Gastroesophageal sphincter (tissue), 3 donors: ENCODE measurements at regions not wholly inside any gene's neighbourhood (a gene's known extent, or its start where the extent isn't known, plus 50 kb on each side); places are given as distances from the start of the nearest gene placed in this dataset.

Experiments used
- EP300 ChIP-seq: sonication (generic); formaldehyde crosslinking; IDR thresholded peaks from one replicate; pipeline ENCODE4 v1.6.1; 2017; ENCODE audit warnings: antibody characterized with exemption, mild to moderate bottlenecking
- POLR2A ChIP-seq, 2 donors: fragments of 450-650 bp; IDR thresholded peaks; one replicate each; pipeline ENCODE4 v1.6.1; 2017; ENCODE audit warnings: antibody characterized with exemption in 2 of 2, mild to moderate bottlenecking in 2 of 2, moderate library complexity in 1 of 2
- POLR2AphosphoS5 ChIP-seq: sonication (generic); formaldehyde crosslinking; IDR thresholded peaks from one replicate; pipeline ENCODE4 v1.6.1; 2017; ENCODE audit warnings: antibody characterized with exemption
- TF ChIP-seq, protein P1 (sequence below), 4 experiments: fragments of 200-600 bp in 2 of 4; fragments of 450-650 bp in 2 of 4; sonication (generic) in 1 of 4; IDR thresholded peaks; one replicate each; pipeline ENCODE4 v1.5.1; 2017 to 2019; ENCODE audit warnings: antibody characterized with exemption in 4 of 4, mild to moderate bottlenecking in 2 of 4, moderate library complexity in 2 of 4

DNA sequence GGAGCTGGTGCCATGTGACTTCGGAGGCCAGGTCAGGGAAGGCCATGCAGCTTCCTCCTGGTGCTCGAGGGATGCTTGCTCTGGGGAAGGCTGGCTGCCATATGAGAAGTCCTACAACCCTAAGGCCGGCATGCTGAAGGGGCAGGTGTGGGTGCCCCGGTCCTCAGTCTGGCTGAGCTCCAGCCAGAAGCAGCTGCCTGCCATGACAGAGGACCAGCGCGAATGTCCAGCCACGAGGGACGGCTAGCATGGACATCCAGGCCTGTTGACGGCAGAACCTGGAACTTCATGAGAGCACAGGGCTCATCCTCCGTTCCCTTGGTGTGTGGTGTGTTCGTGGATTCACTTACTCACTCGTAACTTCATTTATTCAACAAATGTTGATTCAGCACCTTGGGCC lies 140.6 kb downstream of the IRF8 start:
- TF ChIP-seq, protein P1, sequence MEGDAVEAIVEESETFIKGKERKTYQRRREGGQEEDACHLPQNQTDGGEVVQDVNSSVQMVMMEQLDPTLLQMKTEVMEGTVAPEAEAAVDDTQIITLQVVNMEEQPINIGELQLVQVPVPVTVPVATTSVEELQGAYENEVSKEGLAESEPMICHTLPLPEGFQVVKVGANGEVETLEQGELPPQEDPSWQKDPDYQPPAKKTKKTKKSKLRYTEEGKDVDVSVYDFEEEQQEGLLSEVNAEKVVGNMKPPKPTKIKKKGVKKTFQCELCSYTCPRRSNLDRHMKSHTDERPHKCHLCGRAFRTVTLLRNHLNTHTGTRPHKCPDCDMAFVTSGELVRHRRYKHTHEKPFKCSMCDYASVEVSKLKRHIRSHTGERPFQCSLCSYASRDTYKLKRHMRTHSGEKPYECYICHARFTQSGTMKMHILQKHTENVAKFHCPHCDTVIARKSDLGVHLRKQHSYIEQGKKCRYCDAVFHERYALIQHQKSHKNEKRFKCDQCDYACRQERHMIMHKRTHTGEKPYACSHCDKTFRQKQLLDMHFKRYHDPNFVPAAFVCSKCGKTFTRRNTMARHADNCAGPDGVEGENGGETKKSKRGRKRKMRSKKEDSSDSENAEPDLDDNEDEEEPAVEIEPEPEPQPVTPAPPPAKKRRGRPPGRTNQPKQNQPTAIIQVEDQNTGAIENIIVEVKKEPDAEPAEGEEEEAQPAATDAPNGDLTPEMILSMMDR (IDR thresholded peaks at IDR 0.05), result no peak
- no peak for TF ChIP-seq EP300
- TF ChIP-seq POLR2A (IDR thresholded peaks at IDR 0.05), result no peak
- no peak for TF ChIP-seq POLR2AphosphoS5
